ENCODE measurements at regions not wholly inside any gene's neighbourhood (a gene's known extent, or its start where the extent isn't known, plus 50 kb on each side); places are given as distances from the start of the nearest gene placed in this dataset.

DNA sequence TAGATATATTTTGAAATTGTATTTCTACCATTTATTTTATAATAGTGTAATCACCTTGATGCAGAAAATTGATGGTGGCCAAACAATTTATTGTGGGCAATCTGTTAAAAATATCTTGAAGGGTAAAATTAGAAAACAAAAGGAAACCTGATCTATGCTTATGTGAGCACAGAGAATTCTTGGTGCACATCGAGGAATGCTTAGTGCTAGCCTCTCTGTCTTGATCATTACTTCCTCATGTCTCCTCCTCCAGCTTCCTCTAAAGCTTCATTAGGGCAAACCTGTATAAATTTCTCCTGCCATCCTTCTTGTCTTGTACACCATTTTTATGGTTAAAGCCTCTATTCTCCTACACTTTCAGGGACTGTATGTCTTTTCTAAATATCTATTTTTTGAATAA lies 725.8 kb downstream of the RAPGEF2 start (continued):
- TF ChIP-seq TBL1XR1 (IDR thresholded peaks at IDR 0.05; ENCODE audit: low read depth, low read length) = no peak
- no peak for TF ChIP-seq BCLAF1 (IDR thresholded peaks at IDR 0.05)
- no peak for TF ChIP-seq NRF1 (conservative IDR thresholded peaks at IDR 0.05; ENCODE audit: low read depth, low read length)
- TF ChIP-seq USF1 (IDR thresholded peaks at IDR 0.05; ENCODE audit: borderline replicate concordance, extremely low read length, insufficient read depth, low read depth, low read length) = no peak
- TF ChIP-seq CBX5 (IDR thresholded peaks at IDR 0.05; ENCODE audit: low read depth) = no peak
- no peak for TF ChIP-seq CUX1 (IDR thresholded peaks at IDR 0.05; ENCODE audit: insufficient replicate concordance, low read depth, low read length)
